HG02870 (cell line): ENCODE measurements at regions not wholly inside any gene's neighbourhood (a gene's known extent, or its start where the extent isn't known, plus 50 kb on each side); places are given as distances from the start of the nearest gene placed in this dataset.
"Not testable (repeated sequence)": the region's sequence is repeated elsewhere in the genome, so short reads cannot be mapped to it uniquely, and the experiment has no call there.

Experiments
- ATAC-seq: cut with Tn5 transposase; IDR thresholded peaks from one replicate; pipeline ENCODE4 v1.9.1; 2021; ENCODE audit warnings: mild to moderate bottlenecking, moderate library complexity; ENCODE audit not compliant: unreplicated experiment

GRCh38 chr17:30589431-30589830 is 112.2 kb downstream of the GOSR1 start:
- ATAC-seq: no peak

DNA sequence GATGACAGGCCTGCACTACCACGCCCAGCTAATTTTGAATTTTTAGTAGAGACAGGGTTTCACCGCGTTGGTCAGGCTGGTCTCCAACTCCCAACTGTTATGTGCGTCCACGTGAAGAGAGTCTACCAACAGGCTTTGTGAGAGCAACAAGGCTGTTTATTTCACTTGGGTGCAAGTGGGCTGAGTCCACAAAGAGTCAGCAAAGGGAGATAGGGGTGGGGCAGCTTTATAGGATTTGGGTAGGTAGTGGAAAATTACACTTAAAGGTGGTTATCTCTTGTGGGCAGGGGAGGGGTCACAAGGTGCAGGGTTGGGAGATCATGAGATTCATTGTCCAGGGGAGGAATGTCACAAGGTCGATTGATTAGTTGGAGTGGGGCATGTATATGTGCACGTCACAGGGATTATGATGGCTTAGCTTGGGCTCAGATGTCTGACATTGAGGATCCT is 111.6 kb downstream of the GOSR1 start:
- ATAC-seq: no peak

DNA sequence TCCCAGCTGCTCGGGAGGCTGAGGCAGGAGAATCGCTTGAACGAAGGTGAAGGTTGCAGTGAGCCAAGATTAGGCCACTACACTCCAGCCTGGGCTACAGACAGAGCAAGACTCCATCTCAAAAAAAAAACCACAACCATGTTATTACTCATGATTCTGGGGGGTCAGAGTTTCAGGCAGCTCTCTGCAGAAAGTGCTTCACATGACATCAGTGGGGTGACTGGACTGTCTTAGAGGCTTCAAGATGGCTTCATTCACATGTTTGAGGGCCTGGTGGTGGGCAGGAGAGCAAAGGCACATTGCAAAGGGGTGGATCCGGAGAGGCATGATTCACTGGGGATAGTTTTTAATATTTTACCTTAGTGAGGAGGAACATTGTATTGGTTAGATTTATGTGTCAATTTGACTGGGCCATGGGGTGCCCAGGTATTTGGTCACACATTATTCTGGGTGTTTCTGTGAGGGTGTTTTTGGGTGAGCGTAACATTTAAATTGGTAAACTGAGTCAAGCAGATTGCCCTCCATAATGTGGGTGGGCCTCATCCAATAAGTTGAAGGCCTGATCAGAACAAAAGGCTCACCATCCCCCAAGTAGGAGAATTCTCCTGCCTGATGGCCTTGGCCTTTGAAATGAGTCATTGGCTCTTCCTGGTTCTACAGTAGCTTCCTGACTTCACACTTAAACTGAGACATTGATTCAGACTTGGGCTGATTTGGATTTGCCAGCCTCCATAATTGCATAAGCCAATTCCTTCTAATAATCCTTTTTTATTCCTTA is 109.8 kb downstream of the GOSR1 start:
- ATAC-seq: no peak

GRCh38 chr17:30584810-30585209 is 107.6 kb downstream of the GOSR1 start:
- ATAC-seq: no peak

- no peak for ATAC-seq
Measured at GRCh38 chr17:30580916-30581315, 103.7 kb downstream of the GOSR1 start.

GRCh38 chr17:30579610-30580315 is 102.6 kb downstream of the GOSR1 start:
- no peak for ATAC-seq

DNA sequence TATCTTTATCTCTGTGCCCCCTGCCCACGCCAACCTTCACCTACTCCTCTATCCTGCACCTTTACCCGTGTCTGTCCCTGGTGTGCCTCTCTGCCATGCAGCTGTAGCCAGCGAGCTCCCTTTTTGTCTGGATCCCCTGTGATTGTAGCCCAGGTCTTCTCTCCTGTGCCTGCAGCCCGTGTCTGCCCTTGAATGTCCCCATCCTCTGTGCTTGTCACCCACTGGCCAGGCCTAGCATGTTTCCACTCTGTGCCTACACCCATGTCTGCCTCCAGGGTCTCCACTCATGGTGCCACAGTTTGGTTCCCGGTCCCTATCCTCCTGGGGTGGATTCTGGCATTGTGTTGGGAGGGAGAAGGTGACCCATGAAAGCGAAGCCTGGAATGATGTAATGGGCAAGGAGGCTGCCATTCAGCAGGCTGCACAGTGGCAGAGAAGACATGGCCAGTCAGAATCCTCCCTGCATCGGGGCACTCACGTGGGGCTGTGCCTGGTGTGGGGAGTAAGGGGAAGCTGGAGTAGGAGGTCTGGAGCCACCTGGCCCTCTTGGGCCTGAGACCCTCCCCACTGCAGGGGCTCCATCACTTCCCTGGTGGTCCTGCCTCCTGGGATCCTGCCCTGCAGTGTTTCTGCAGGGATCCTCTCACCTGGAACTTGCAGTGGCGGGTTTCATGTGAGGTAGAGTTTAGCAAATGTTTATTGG is 101.0 kb downstream of the GOSR1 start:
- not testable (repeated sequence) for ATAC-seq
